ENCODE measurements at regions not wholly inside any gene's neighbourhood (a gene's known extent, or its start where the extent isn't known, plus 50 kb on each side); places are given as distances from the start of the nearest gene placed in this dataset.

- H3K27ac ChIP-seq: no peak overlapping the region
- H3K4me1 ChIP-seq (replicated peaks in 1 of 2): no peaks in the 10 kb centered on the region
- WGBS, 10 experiments: 50 to 100% (median 63%) methylated on average over 1 of the region's 1 CpG; no CpG with 5 or more reads in 5 of the 10 experiments
- in situ Hi-C loops (cut with MboI; ENCODE audit: low pct_unique_long_range_greater_than_20kb in 2 of 9, low sequenced_read_pairs in 9 of 9, unreplicated experiment in 9 of 9): no loop called here
- no peak overlapping the region for H3K4me3 ChIP-seq
- ATAC-seq (replicated peaks in 6 of 8): no peak
Observed at GRCh38 chr14:85817430-85817829, 287.5 kb downstream of the FLRT2 start.

GRCh38 chr14:85813040-85813439 lies 283.1 kb downstream of the FLRT2 start:
- no peaks in the 10 kb centered on the region for H3K4me1 ChIP-seq (replicated peaks in 1 of 2)
- no peak overlapping the region for H3K4me3 ChIP-seq
- H3K27ac ChIP-seq: no peak overlapping the region
- 20 to 100% (median 78%) methylated on average over 1 to 2 of the region's 2 CpGs; no CpG with 5 or more reads in 2 of the 10 experiments for WGBS, 10 experiments
- no peak for ATAC-seq (replicated peaks in 6 of 8)
- in situ Hi-C loops (cut with MboI; ENCODE audit: low pct_unique_long_range_greater_than_20kb in 2 of 9, low sequenced_read_pairs in 9 of 9, unreplicated experiment in 9 of 9): no loop called here

GRCh38 chr14:85811340-85811739 lies 281.4 kb downstream of the FLRT2 start:
- H3K4me1 ChIP-seq (replicated peaks in 1 of 2): no peaks in the 10 kb centered on the region
- ATAC-seq (replicated peaks in 6 of 8): no peak
- WGBS, 10 experiments: 11 to 78% (median 45%) methylated on average over 1 of the region's 1 CpG; no CpG with 5 or more reads in 2 of the 10 experiments

GRCh38 chr14:85799668-85800067 lies 269.7 kb downstream of the FLRT2 start:
- Histone ChIP-seq H3K27ac (no peak overlapping the region), H3K4me1 (replicated peaks in 1 of 2) (no peaks in the 10 kb centered on the region), H3K4me3 (no peak overlapping the region)
- in situ Hi-C loops (cut with MboI; ENCODE audit: low pct_unique_long_range_greater_than_20kb in 2 of 9, low sequenced_read_pairs in 9 of 9, unreplicated experiment in 9 of 9): no loop called here
- WGBS, 10 experiments: 30 to 100% (median 84%) methylated on average over 1 to 2 of the region's 2 CpGs
- ATAC-seq (replicated peaks in 6 of 8): no peak

More at GRCh38 chr14:85811340-85811739, 281.4 kb downstream of the FLRT2 start:
- H3K27ac ChIP-seq: no peak overlapping the region
- H3K4me3 ChIP-seq: no peak overlapping the region
- in situ Hi-C loops (cut with MboI; ENCODE audit: low pct_unique_long_range_greater_than_20kb in 2 of 9, low sequenced_read_pairs in 9 of 9, unreplicated experiment in 9 of 9): no loop called here

GRCh38 chr14:85798856-85799255 lies 268.9 kb downstream of the FLRT2 start:
- Histone ChIP-seq H3K4me3 (no peak overlapping the region), H3K4me1 (replicated peaks in 1 of 2) (no peaks in the 10 kb centered on the region), H3K27ac (no peak overlapping the region)
- in situ Hi-C loops (cut with MboI; ENCODE audit: low pct_unique_long_range_greater_than_20kb in 2 of 9, low sequenced_read_pairs in 9 of 9, unreplicated experiment in 9 of 9): no loop called here
- 0 to 94% (median 73%) methylated on average over 2 to 5 of the region's 5 CpGs; no CpG with 5 or more reads in 1 of the 10 experiments for WGBS, 10 experiments
- no peak for ATAC-seq (replicated peaks in 6 of 8)

- no peak for ATAC-seq (replicated peaks in 6 of 8)
- Histone ChIP-seq H3K4me1 (replicated peaks in 1 of 2) (peaks cover 0 to 3% of the 10 kb centered on the region in 2 donors), H3K27ac (no peak overlapping the region), H3K4me3 (no peak overlapping the region)
- in situ Hi-C loops (cut with MboI; ENCODE audit: low pct_unique_long_range_greater_than_20kb in 2 of 9, low sequenced_read_pairs in 9 of 9, unreplicated experiment in 9 of 9): no loop called here
- 67 to 100% (median 100%) methylated on average over 1 of the region's 1 CpG; no CpG with 5 or more reads in 1 of the 10 experiments for WGBS, 10 experiments
Observed at GRCh38 chr14:85793533-85793932, 263.6 kb downstream of the FLRT2 start.

- in situ Hi-C loops (cut with MboI; ENCODE audit: low pct_unique_long_range_greater_than_20kb in 2 of 9, low sequenced_read_pairs in 9 of 9, unreplicated experiment in 9 of 9): no loop called here
- no peak overlapping the region for H3K4me3 ChIP-seq
Observed at GRCh38 chr14:85789506-85789905, 259.6 kb downstream of the FLRT2 start.

GRCh38 chr14:85788470-85789233 lies 258.7 kb downstream of the FLRT2 start:
- H3K4me1 ChIP-seq (replicated peaks in 1 of 2): peaks cover 0 to 7% of the 10 kb centered on the region in 2 donors
- 17 to 100% (median 83%) methylated on average over 1 to 2 of the region's 2 CpGs; no CpG with 5 or more reads in 1 of the 10 experiments for WGBS, 10 experiments
- H3K4me3 ChIP-seq: no peak overlapping the region
- in situ Hi-C loops (cut with MboI; ENCODE audit: low pct_unique_long_range_greater_than_20kb in 2 of 9, low sequenced_read_pairs in 9 of 9, unreplicated experiment in 9 of 9): no loop called here
- peak in 2 of 8 experiments; percentile 37 to 62 for ATAC-seq (replicated peaks in 6 of 8)
- H3K27ac ChIP-seq: no peak overlapping the region

More at GRCh38 chr14:85789506-85789905, 259.6 kb downstream of the FLRT2 start:
- no peak for ATAC-seq (replicated peaks in 6 of 8)
- no peak overlapping the region for H3K27ac ChIP-seq
- WGBS, 10 experiments: 40 to 73% (median 49%) methylated on average over 1 to 2 of the region's 2 CpGs; no CpG with 5 or more reads in 3 of the 10 experiments
- peaks cover 0 to 3% of the 10 kb centered on the region in 2 donors for H3K4me1 ChIP-seq (replicated peaks in 1 of 2)

- 7 to 100% (median 82%) methylated on average over 2 to 3 of the region's 3 CpGs; no CpG with 5 or more reads in 4 of the 10 experiments for WGBS, 10 experiments
- Histone ChIP-seq H3K27ac (no peak overlapping the region), H3K4me1 (replicated peaks in 1 of 2) (peaks cover 0 to 8% of the 10 kb centered on the region in 2 donors), H3K4me3 (no peak overlapping the region)
- in situ Hi-C loops (cut with MboI; ENCODE audit: low pct_unique_long_range_greater_than_20kb in 2 of 9, low sequenced_read_pairs in 9 of 9, unreplicated experiment in 9 of 9): no loop called here
- no peak for ATAC-seq (replicated peaks in 6 of 8)
Observed at GRCh38 chr14:85766295-85766694, 236.4 kb downstream of the FLRT2 start.

GRCh38 chr14:85764822-85765221 lies 234.9 kb downstream of the FLRT2 start:
- peak in 3 of 8 experiments; percentile 91 to 98 (median 97) for ATAC-seq (replicated peaks in 6 of 8)
- 3 to 92% (median 80%) methylated on average over 1 to 6 of the region's 6 CpGs for WGBS, 10 experiments
- in situ Hi-C loops (cut with MboI; ENCODE audit: low pct_unique_long_range_greater_than_20kb in 2 of 9, low sequenced_read_pairs in 9 of 9, unreplicated experiment in 9 of 9): no loop called here
- Histone ChIP-seq H3K4me3 (no peak overlapping the region), H3K27ac (no peak overlapping the region), H3K4me1 (replicated peaks in 1 of 2) (peaks cover 0 to 8% of the 10 kb centered on the region in 2 donors)

- Histone ChIP-seq H3K27ac (no peak overlapping the region), H3K4me1 (replicated peaks in 1 of 2) (peaks cover 0 to 8% of the 10 kb centered on the region in 2 donors), H3K4me3 (no peak overlapping the region)
- no peak for ATAC-seq (replicated peaks in 6 of 8)
- WGBS, 10 experiments: 0 to 93% (median 36%) methylated on average over 2 to 4 of the region's 4 CpGs
- in situ Hi-C loops (cut with MboI; ENCODE audit: low pct_unique_long_range_greater_than_20kb in 2 of 9, low sequenced_read_pairs in 9 of 9, unreplicated experiment in 9 of 9): no loop called here
Observed at GRCh38 chr14:85762526-85762925, 232.6 kb downstream of the FLRT2 start.

GRCh38 chr14:85752175-85752574 lies 222.2 kb downstream of the FLRT2 start:
- 11 to 90% (median 53%) methylated on average over 1 to 2 of the region's 2 CpGs for WGBS, 10 experiments
- no peak overlapping the region for H3K4me3 ChIP-seq
- in situ Hi-C loops (cut with MboI; ENCODE audit: low pct_unique_long_range_greater_than_20kb in 2 of 9, low sequenced_read_pairs in 9 of 9, unreplicated experiment in 9 of 9): no loop called here
- H3K27ac ChIP-seq: no peak overlapping the region
- peak in 3 of 8 experiments; percentile 21 to 22 (median 22) for ATAC-seq (replicated peaks in 6 of 8)
- no peaks in the 10 kb centered on the region for H3K4me1 ChIP-seq (replicated peaks in 1 of 2)

GRCh38 chr14:85744573-85744972 lies 214.6 kb downstream of the FLRT2 start:
- Histone ChIP-seq H3K27ac (no peak overlapping the region), H3K4me3 (no peak overlapping the region), H3K4me1 (replicated peaks in 1 of 2) (no peaks in the 10 kb centered on the region)
- 32 to 100% (median 75%) methylated on average over 1 to 4 of the region's 4 CpGs; no CpG with 5 or more reads in 1 of the 10 experiments for WGBS, 10 experiments
- in situ Hi-C loops (cut with MboI; ENCODE audit: low pct_unique_long_range_greater_than_20kb in 2 of 9, low sequenced_read_pairs in 9 of 9, unreplicated experiment in 9 of 9): no loop called here
- ATAC-seq (replicated peaks in 6 of 8): no peak
